ENCODE measurements at regions not wholly inside any gene's neighbourhood (a gene's known extent, or its start where the extent isn't known, plus 50 kb on each side); places are given as distances from the start of the nearest gene placed in this dataset.
A peak's percentile ranks its signal among the peaks of the same experiment; 100 is the strongest.

- TF ChIP-seq CTCF (IDR thresholded peaks at IDR 0.05): no peak
- H3K9me3 ChIP-seq (replicated peaks in 1 of 2; ENCODE audit: control insufficient read depth in 1 of 2, insufficient read depth in 1 of 2, low read length in 2 of 2): no peaks in the 10 kb centered on the region
- no peak overlapping the region for H3K27ac ChIP-seq (ENCODE audit: low read depth in 1 of 2, low read length in 2 of 2)
- WGBS (ENCODE audit: insufficient coverage): 100% methylated on average over 1 of the region's 3 CpGs
- H3K27me3 ChIP-seq (ENCODE audit: control insufficient read depth in 2 of 2, insufficient read depth in 2 of 2, low read length in 2 of 2): no peaks in the 10 kb centered on the region
- H3K4me1 Mint-ChIP-seq: no peaks in the 10 kb centered on the region
- no peaks in the 10 kb centered on the region for H3K36me3 Mint-ChIP-seq
- no peak for DNase-seq
- H3K9me3 Mint-ChIP-seq: peaks cover 0 to 3% (median 0%) of the 10 kb centered on the region in 7 donors
- no peaks in the 10 kb centered on the region for H4K20me1 ChIP-seq (ENCODE audit: insufficient read depth, low read length)
- peak overlapping the region in 1 of 7 donors; percentile 20 for H3K27ac Mint-ChIP-seq
- intact Hi-C loops (cut with micrococcal nuclease): no loop called here
- H3K27me3 Mint-ChIP-seq (ENCODE audit: low read depth in 3 of 3): no peaks in the 10 kb centered on the region
- no peak overlapping the region for H3K4me3 Mint-ChIP-seq
- no peak overlapping the region for H3K4me2 ChIP-seq (replicated peaks; ENCODE audit: extremely low read depth, low read length, poor library complexity, severe bottlenecking)
- no peaks in the 10 kb centered on the region for H3K79me2 ChIP-seq (ENCODE audit: insufficient read depth, low read length)
- H3K4me3 ChIP-seq (replicated peaks in 1 of 3; ENCODE audit: low read depth in 2 of 3, low read length in 3 of 3): no peak overlapping the region
- H3K36me3 ChIP-seq (replicated peaks in 1 of 2; ENCODE audit: control insufficient read depth in 1 of 2, insufficient read depth in 2 of 2, low read length in 2 of 2): no peaks in the 10 kb centered on the region
- H3K9ac ChIP-seq (ENCODE audit: insufficient read depth, low read length, poor library complexity, severe bottlenecking): no peak overlapping the region
- H3K4me1 ChIP-seq (ENCODE audit: control insufficient read depth in 1 of 2, insufficient read depth in 2 of 2, low read length in 2 of 2): no peaks in the 10 kb centered on the region
- no peak overlapping the region for H2AFZ ChIP-seq (ENCODE audit: insufficient read depth, low read depth, low read length, poor library complexity, severe bottlenecking)
Measured at GRCh38 chr3:163622384-163622783, 1455.9 kb downstream of the SI start.

GRCh38 chr3:163614886-163615285, 1463.4 kb downstream of the SI start:
- intact Hi-C loops (cut with micrococcal nuclease): no loop called here
- Histone ChIP-seq H3K4me2 (replicated peaks; ENCODE audit: extremely low read depth, low read length, poor library complexity, severe bottlenecking) (no peak overlapping the region), H3K4me1 (ENCODE audit: control insufficient read depth in 1 of 2, insufficient read depth in 2 of 2, low read length in 2 of 2) (no peaks in the 10 kb centered on the region), H3K4me3 (replicated peaks in 1 of 3; ENCODE audit: low read depth in 2 of 3, low read length in 3 of 3) (no peak overlapping the region), H3K36me3 (replicated peaks in 1 of 2; ENCODE audit: control insufficient read depth in 1 of 2, insufficient read depth in 2 of 2, low read length in 2 of 2) (no peaks in the 10 kb centered on the region), H3K9ac (ENCODE audit: insufficient read depth, low read length, poor library complexity, severe bottlenecking) (no peak overlapping the region), H3K27me3 (ENCODE audit: control insufficient read depth in 2 of 2, insufficient read depth in 2 of 2, low read length in 2 of 2) (no peaks in the 10 kb centered on the region), H3K27ac (ENCODE audit: low read depth in 1 of 2, low read length in 2 of 2) (no peak overlapping the region), H3K79me2 (ENCODE audit: insufficient read depth, low read length) (no peaks in the 10 kb centered on the region), H3K9me3 (replicated peaks in 1 of 2; ENCODE audit: control insufficient read depth in 1 of 2, insufficient read depth in 1 of 2, low read length in 2 of 2) (no peaks in the 10 kb centered on the region), H4K20me1 (ENCODE audit: insufficient read depth, low read length) (no peaks in the 10 kb centered on the region), H2AFZ (ENCODE audit: insufficient read depth, low read depth, low read length, poor library complexity, severe bottlenecking) (no peak overlapping the region)
- TF ChIP-seq CTCF (IDR thresholded peaks at IDR 0.05): no peak
- DNase-seq: no peak
- H3K4me3 Mint-ChIP-seq: no peak overlapping the region
- H3K4me1 Mint-ChIP-seq: no peaks in the 10 kb centered on the region
- H3K9me3 Mint-ChIP-seq: peaks cover 0 to 9% (median 1%) of the 10 kb centered on the region in 7 donors
- no peak overlapping the region for H3K27ac Mint-ChIP-seq
- H3K36me3 Mint-ChIP-seq: no peaks in the 10 kb centered on the region
- no peaks in the 10 kb centered on the region for H3K27me3 Mint-ChIP-seq (ENCODE audit: low read depth in 3 of 3)

All from CD14-positive monocyte (primary cell).